ENCODE measurements at regions not wholly inside any gene's neighbourhood (a gene's known extent, or its start where the extent isn't known, plus 50 kb on each side); places are given as distances from the start of the nearest gene placed in this dataset.

- Mint-ChIP-seq H3K4me1 (peaks cover 2% of the 10 kb centered on the region), H3K36me3 (ENCODE audit: low read depth) (no peaks in the 10 kb centered on the region), H3K4me3 (no peak overlapping the region), H3K27ac (no peak overlapping the region), H3K27me3 (peaks cover 27% of the 10 kb centered on the region)
- no peak for DNase-seq
- ATAC-seq, result no peak
- no peaks in the 10 kb centered on the region for H3K9me3 ChIP-seq (ENCODE audit: control insufficient read depth, low read length, poor library complexity, severe bottlenecking)
Observed at GRCh38 chr6:167437888-167438484, 113.1 kb downstream of the TTLL2 start.

- Mint-ChIP-seq H3K27ac (no peak overlapping the region), H3K4me1 (peaks cover 4% of the 10 kb centered on the region), H3K27me3 (peaks cover 27% of the 10 kb centered on the region), H3K4me3 (no peak overlapping the region), H3K36me3 (ENCODE audit: low read depth) (no peaks in the 10 kb centered on the region)
- DNase-seq, result no peak
- ATAC-seq, result no peak
- no peaks in the 10 kb centered on the region for H3K9me3 ChIP-seq (ENCODE audit: control insufficient read depth, low read length, poor library complexity, severe bottlenecking)
Observed at GRCh38 chr6:167441715-167442206, 116.9 kb downstream of the TTLL2 start.

GRCh38 chr6:167442245-167442644, 117.4 kb downstream of the TTLL2 start:
- Mint-ChIP-seq H3K27me3 (peaks cover 27% of the 10 kb centered on the region), H3K4me3 (no peak overlapping the region), H3K36me3 (ENCODE audit: low read depth) (no peaks in the 10 kb centered on the region), H3K4me1 (peaks cover 5% of the 10 kb centered on the region), H3K27ac (no peak overlapping the region)
- DNase-seq, result no peak
- no peaks in the 10 kb centered on the region for H3K9me3 ChIP-seq (ENCODE audit: control insufficient read depth, low read length, poor library complexity, severe bottlenecking)
- ATAC-seq, result no peak

GRCh38 chr6:167442796-167443680, 118.2 kb downstream of the TTLL2 start:
- ATAC-seq (no peak), DNase-seq (no peak)
- H3K27me3 Mint-ChIP-seq, result peaks cover 26% of the 10 kb centered on the region
- H3K36me3 Mint-ChIP-seq (ENCODE audit: low read depth), result no peaks in the 10 kb centered on the region
- peaks cover 5% of the 10 kb centered on the region for H3K4me1 Mint-ChIP-seq
- H3K9me3 ChIP-seq (ENCODE audit: control insufficient read depth, low read length, poor library complexity, severe bottlenecking), result no peaks in the 10 kb centered on the region
- no peak overlapping the region for H3K4me3 Mint-ChIP-seq
- H3K27ac Mint-ChIP-seq, result no peak overlapping the region

GRCh38 chr6:167444602-167445346, 119.9 kb downstream of the TTLL2 start:
- Mint-ChIP-seq H3K27me3 (peaks cover 9% of the 10 kb centered on the region), H3K4me1 (peaks cover 5% of the 10 kb centered on the region), H3K27ac (peak overlapping the region; percentile 67), H3K4me3 (no peak overlapping the region), H3K36me3 (ENCODE audit: low read depth) (no peaks in the 10 kb centered on the region)
- DNase-seq (no peak), ATAC-seq (no peak)
- H3K9me3 ChIP-seq (ENCODE audit: control insufficient read depth, low read length, poor library complexity, severe bottlenecking), result no peaks in the 10 kb centered on the region

- H3K9me3 ChIP-seq (ENCODE audit: control insufficient read depth, low read length, poor library complexity, severe bottlenecking), result no peaks in the 10 kb centered on the region
- Mint-ChIP-seq H3K27me3 (peaks cover 7% of the 10 kb centered on the region), H3K4me3 (no peak overlapping the region), H3K27ac (peak overlapping the region; percentile 67), H3K36me3 (ENCODE audit: low read depth) (no peaks in the 10 kb centered on the region), H3K4me1 (peaks cover 5% of the 10 kb centered on the region)
- DNase-seq (no peak), ATAC-seq (no peak)
Observed at GRCh38 chr6:167445568-167445967, 120.7 kb downstream of the TTLL2 start.

- H3K4me3 Mint-ChIP-seq, result no peak overlapping the region
- H3K27me3 Mint-ChIP-seq, result peaks cover 7% of the 10 kb centered on the region
- H3K36me3 Mint-ChIP-seq (ENCODE audit: low read depth), result no peaks in the 10 kb centered on the region
- no peak overlapping the region for H3K27ac Mint-ChIP-seq
- ATAC-seq, result no peak
- peaks cover 5% of the 10 kb centered on the region for H3K4me1 Mint-ChIP-seq
- H3K9me3 ChIP-seq (ENCODE audit: control insufficient read depth, low read length, poor library complexity, severe bottlenecking), result no peaks in the 10 kb centered on the region
- DNase-seq, result no peak
Observed at GRCh38 chr6:167446046-167446445, 121.2 kb downstream of the TTLL2 start.

GRCh38 chr6:167446971-167447370, 122.1 kb downstream of the TTLL2 start:
- Mint-ChIP-seq H3K4me3 (no peak overlapping the region), H3K4me1 (peaks cover 5% of the 10 kb centered on the region), H3K27ac (no peak overlapping the region), H3K27me3 (peaks cover 7% of the 10 kb centered on the region), H3K36me3 (ENCODE audit: low read depth) (no peaks in the 10 kb centered on the region)
- ATAC-seq, result no peak
- DNase-seq, result no peak
- H3K9me3 ChIP-seq (ENCODE audit: control insufficient read depth, low read length, poor library complexity, severe bottlenecking), result no peaks in the 10 kb centered on the region

- Mint-ChIP-seq H3K27ac (no peak overlapping the region), H3K4me3 (no peak overlapping the region), H3K4me1 (peaks cover 3% of the 10 kb centered on the region), H3K27me3 (no peaks in the 10 kb centered on the region), H3K36me3 (ENCODE audit: low read depth) (no peaks in the 10 kb centered on the region)
- H3K9me3 ChIP-seq (ENCODE audit: control insufficient read depth, low read length, poor library complexity, severe bottlenecking), result no peaks in the 10 kb centered on the region
- ATAC-seq (no peak), DNase-seq (no peak)
Observed at GRCh38 chr6:167448378-167448777, 123.5 kb downstream of the TTLL2 start.

- H3K4me3 Mint-ChIP-seq, result no peak overlapping the region
- H3K9me3 ChIP-seq (ENCODE audit: control insufficient read depth, low read length, poor library complexity, severe bottlenecking), result no peaks in the 10 kb centered on the region
- no peaks in the 10 kb centered on the region for H3K27me3 Mint-ChIP-seq
- H3K4me1 Mint-ChIP-seq, result peaks cover 3% of the 10 kb centered on the region
- H3K27ac Mint-ChIP-seq, result no peak overlapping the region
- no peaks in the 10 kb centered on the region for H3K36me3 Mint-ChIP-seq (ENCODE audit: low read depth)
- ATAC-seq, result no peak
- no peak for DNase-seq
Observed at GRCh38 chr6:167449094-167449861, 124.4 kb downstream of the TTLL2 start.

GRCh38 chr6:167450626-167451025, 125.7 kb downstream of the TTLL2 start:
- peaks cover 3% of the 10 kb centered on the region for H3K4me1 Mint-ChIP-seq
- H3K4me3 Mint-ChIP-seq, result no peak overlapping the region
- no peak overlapping the region for H3K27ac Mint-ChIP-seq
- ATAC-seq (no peak), DNase-seq (no peak)
- no peaks in the 10 kb centered on the region for H3K9me3 ChIP-seq (ENCODE audit: control insufficient read depth, low read length, poor library complexity, severe bottlenecking)
- H3K27me3 Mint-ChIP-seq, result no peaks in the 10 kb centered on the region
- no peaks in the 10 kb centered on the region for H3K36me3 Mint-ChIP-seq (ENCODE audit: low read depth)

- no peak overlapping the region for H3K4me3 Mint-ChIP-seq
- H3K27me3 Mint-ChIP-seq, result no peaks in the 10 kb centered on the region
- no peaks in the 10 kb centered on the region for H3K9me3 ChIP-seq (ENCODE audit: control insufficient read depth, low read length, poor library complexity, severe bottlenecking)
- no peaks in the 10 kb centered on the region for H3K4me1 Mint-ChIP-seq
- H3K36me3 Mint-ChIP-seq (ENCODE audit: low read depth), result no peaks in the 10 kb centered on the region
- ATAC-seq, result no peak
- H3K27ac Mint-ChIP-seq, result no peak overlapping the region
- DNase-seq, result no peak
Observed at GRCh38 chr6:167452338-167453081, 127.6 kb downstream of the TTLL2 start.
